ENCODE measurements at regions not wholly inside any gene's neighbourhood (a gene's known extent, or its start where the extent isn't known, plus 50 kb on each side); places are given as distances from the start of the nearest gene placed in this dataset.

DNA sequence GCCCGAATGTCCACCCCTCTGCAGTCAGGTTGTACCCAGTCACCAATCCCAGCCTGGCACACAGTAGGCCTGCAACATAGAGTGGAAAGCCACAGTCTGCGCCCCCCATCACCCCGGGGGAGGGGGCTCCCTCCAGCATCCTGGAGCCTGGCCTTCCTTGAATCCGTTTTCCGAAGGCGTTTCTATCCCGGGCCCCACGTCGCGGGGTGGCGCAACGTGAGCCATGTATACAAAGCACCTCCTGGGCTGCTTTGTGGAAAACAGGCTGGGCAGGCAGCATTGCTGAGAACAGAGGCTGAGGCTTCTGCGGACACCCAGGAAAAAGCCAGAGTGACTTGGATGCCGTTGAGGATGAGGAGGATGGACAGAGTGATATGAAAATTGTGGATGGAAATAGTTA, 103.3 kb upstream of the USP29 start:
- Histone ChIP-seq H3K9ac (ENCODE audit: low read length) (no peak overlapping the region), H3K79me2 (ENCODE audit: low read length) (no peaks in the 10 kb centered on the region), H3K4me3 (ENCODE audit: low read length) (no peak overlapping the region), H3K36me3 (replicated peaks; ENCODE audit: low read depth, low read length) (no peaks in the 10 kb centered on the region), H2AFZ (ENCODE audit: low read depth, low read length) (no peak overlapping the region), H3K9me3 (ENCODE audit: insufficient read depth, low read length) (no peaks in the 10 kb centered on the region; the same call in 1 of the 2 replicates), H3K27ac (ENCODE audit: low read length) (no peak overlapping the region), H3K4me2 (ENCODE audit: low read length) (no peak overlapping the region), H3K27me3 (ENCODE audit: low read depth, low read length) (no peaks in the 10 kb centered on the region), H3K4me1 (ENCODE audit: low read length) (no peaks in the 10 kb centered on the region), H4K20me1 (ENCODE audit: insufficient read depth, low read length) (no peaks in the 10 kb centered on the region)
- TF ChIP-seq, protein P1, sequence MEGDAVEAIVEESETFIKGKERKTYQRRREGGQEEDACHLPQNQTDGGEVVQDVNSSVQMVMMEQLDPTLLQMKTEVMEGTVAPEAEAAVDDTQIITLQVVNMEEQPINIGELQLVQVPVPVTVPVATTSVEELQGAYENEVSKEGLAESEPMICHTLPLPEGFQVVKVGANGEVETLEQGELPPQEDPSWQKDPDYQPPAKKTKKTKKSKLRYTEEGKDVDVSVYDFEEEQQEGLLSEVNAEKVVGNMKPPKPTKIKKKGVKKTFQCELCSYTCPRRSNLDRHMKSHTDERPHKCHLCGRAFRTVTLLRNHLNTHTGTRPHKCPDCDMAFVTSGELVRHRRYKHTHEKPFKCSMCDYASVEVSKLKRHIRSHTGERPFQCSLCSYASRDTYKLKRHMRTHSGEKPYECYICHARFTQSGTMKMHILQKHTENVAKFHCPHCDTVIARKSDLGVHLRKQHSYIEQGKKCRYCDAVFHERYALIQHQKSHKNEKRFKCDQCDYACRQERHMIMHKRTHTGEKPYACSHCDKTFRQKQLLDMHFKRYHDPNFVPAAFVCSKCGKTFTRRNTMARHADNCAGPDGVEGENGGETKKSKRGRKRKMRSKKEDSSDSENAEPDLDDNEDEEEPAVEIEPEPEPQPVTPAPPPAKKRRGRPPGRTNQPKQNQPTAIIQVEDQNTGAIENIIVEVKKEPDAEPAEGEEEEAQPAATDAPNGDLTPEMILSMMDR (IDR thresholded peaks at IDR 0.05; ENCODE audit: low read depth, low read length) = no peak
- TF ChIP-seq EZH2phosphoT487 (IDR thresholded peaks at IDR 0.05; ENCODE audit: low read depth) = no peak

DNA sequence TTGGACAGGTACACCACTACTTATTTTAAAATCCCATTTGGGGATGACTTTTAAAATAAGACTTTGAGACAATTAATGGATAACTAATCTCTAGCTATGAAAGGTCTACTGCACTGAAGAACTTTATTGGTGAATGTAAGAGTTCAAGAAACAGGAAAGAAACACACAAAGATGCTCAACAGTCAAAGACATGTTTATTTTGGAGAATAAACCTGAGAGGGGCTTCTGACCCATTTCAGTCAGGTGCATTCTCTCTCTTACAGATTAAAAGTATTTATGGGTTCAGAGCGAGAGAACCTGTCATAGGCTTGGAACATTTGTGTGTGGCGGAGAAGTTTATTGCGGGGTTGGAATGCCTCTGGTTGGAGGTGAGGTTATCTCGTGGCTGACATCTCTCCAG, 94.3 kb upstream of the USP29 start:
- Histone ChIP-seq H3K9ac (ENCODE audit: low read length) (no peak overlapping the region), H3K27ac (ENCODE audit: low read length) (no peak overlapping the region), H3K79me2 (ENCODE audit: low read length) (no peaks in the 10 kb centered on the region), H4K20me1 (ENCODE audit: insufficient read depth, low read length) (no peaks in the 10 kb centered on the region), H3K27me3 (ENCODE audit: low read depth, low read length) (no peaks in the 10 kb centered on the region), H3K4me1 (ENCODE audit: low read length) (no peaks in the 10 kb centered on the region), H3K4me2 (ENCODE audit: low read length) (no peak overlapping the region), H2AFZ (ENCODE audit: low read depth, low read length) (no peak overlapping the region), H3K9me3 (ENCODE audit: insufficient read depth, low read length) (peaks cover 3% of the 10 kb centered on the region; the same call in 1 of the 2 replicates), H3K4me3 (ENCODE audit: low read length) (no peak overlapping the region), H3K36me3 (replicated peaks; ENCODE audit: low read depth, low read length) (no peaks in the 10 kb centered on the region)
- no peak for TF ChIP-seq EZH2phosphoT487 (IDR thresholded peaks at IDR 0.05; ENCODE audit: low read depth)
- TF ChIP-seq, protein P1 (IDR thresholded peaks at IDR 0.05; ENCODE audit: low read depth, low read length) = no peak

DNA sequence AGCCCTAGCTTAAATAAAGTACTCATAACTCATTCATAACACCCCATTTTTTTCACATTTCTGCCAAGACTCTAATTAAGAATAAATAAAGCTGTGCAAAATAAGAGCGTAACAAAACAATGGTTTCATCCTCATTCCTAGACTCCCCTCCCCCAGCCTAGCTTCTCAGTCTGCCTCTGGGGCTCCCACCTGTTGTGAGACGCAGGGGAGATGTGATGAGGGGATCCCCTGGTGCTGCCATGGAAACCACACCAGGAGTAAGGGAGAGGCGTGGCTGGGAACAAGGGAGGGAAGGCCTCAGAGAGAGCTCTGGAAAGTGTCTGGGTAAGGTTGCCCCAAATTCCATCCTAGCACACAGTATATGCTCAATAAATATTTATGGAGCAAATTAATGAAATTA, 93.3 kb upstream of the USP29 start:
- no peak overlapping the region for H2AFZ ChIP-seq (ENCODE audit: low read depth, low read length)
- no peaks in the 10 kb centered on the region for H3K79me2 ChIP-seq (ENCODE audit: low read length)
- H4K20me1 ChIP-seq (ENCODE audit: insufficient read depth, low read length) = no peaks in the 10 kb centered on the region
- H3K27ac ChIP-seq (ENCODE audit: low read length) = no peak overlapping the region
- no peak overlapping the region for H3K4me2 ChIP-seq (ENCODE audit: low read length)
- H3K9ac ChIP-seq (ENCODE audit: low read length) = no peak overlapping the region
- H3K27me3 ChIP-seq (ENCODE audit: low read depth, low read length) = no peaks in the 10 kb centered on the region
- no peaks in the 10 kb centered on the region for H3K4me1 ChIP-seq (ENCODE audit: low read length)
- H3K9me3 ChIP-seq (ENCODE audit: insufficient read depth, low read length) = peaks cover 3% of the 10 kb centered on the region; the same call in 1 of the 2 replicates
- H3K36me3 ChIP-seq (replicated peaks; ENCODE audit: low read depth, low read length) = no peaks in the 10 kb centered on the region
- no peak overlapping the region for H3K4me3 ChIP-seq (ENCODE audit: low read length)
- TF ChIP-seq EZH2phosphoT487 (IDR thresholded peaks at IDR 0.05; ENCODE audit: low read depth) = no peak
- TF ChIP-seq, protein P1 (IDR thresholded peaks at IDR 0.05; ENCODE audit: low read depth, low read length) = no peak

DNA sequence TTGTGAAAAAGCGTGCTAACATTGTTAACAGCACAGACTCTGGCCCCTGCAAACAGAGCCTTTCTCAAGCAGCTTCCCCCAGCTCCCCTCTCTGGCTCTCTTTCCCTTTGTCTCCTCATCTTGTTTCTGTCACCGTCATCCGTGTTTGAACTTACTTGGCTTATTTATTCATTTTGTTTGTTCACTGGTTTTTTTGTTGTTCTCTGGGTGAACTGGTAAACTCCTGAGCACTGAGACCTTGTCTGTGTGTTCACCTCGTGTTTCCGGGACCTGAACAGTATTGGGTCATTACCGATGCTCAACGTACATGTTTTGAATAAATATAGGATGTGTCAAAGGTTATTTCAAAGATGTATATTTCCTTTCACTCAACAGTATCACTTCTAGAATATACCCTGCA, 92.4 kb upstream of the USP29 start:
- H3K27me3 ChIP-seq (ENCODE audit: low read depth, low read length) = no peaks in the 10 kb centered on the region
- no peaks in the 10 kb centered on the region for H3K36me3 ChIP-seq (replicated peaks; ENCODE audit: low read depth, low read length)
- H3K4me1 ChIP-seq (ENCODE audit: low read length) = no peaks in the 10 kb centered on the region
- H3K79me2 ChIP-seq (ENCODE audit: low read length) = no peaks in the 10 kb centered on the region
- H2AFZ ChIP-seq (ENCODE audit: low read depth, low read length) = no peak overlapping the region
- H3K9ac ChIP-seq (ENCODE audit: low read length) = no peak overlapping the region
- H3K27ac ChIP-seq (ENCODE audit: low read length) = no peak overlapping the region
- no peak for TF ChIP-seq EZH2phosphoT487 (IDR thresholded peaks at IDR 0.05; ENCODE audit: low read depth)
- TF ChIP-seq, protein P1 (IDR thresholded peaks at IDR 0.05; ENCODE audit: low read depth, low read length) = no peak
- H3K9me3 ChIP-seq (ENCODE audit: insufficient read depth, low read length) = peaks cover 3% of the 10 kb centered on the region; the same call in 1 of the 2 replicates
- no peak overlapping the region for H3K4me3 ChIP-seq (ENCODE audit: low read length)
- H3K4me2 ChIP-seq (ENCODE audit: low read length) = no peak overlapping the region
- H4K20me1 ChIP-seq (ENCODE audit: insufficient read depth, low read length) = no peaks in the 10 kb centered on the region
